Nephron progenitor cell (in vitro differentiated cells): ENCODE measurements at regions not wholly inside any gene's neighbourhood (a gene's known extent, or its start where the extent isn't known, plus 50 kb on each side); places are given as distances from the start of the nearest gene placed in this dataset.

Source experiments
- DNase-seq: peaks from one replicate; pipeline ENCODE4 v3.0.0; 2021
- H3K27ac Mint-ChIP-seq: 2 replicates; pipeline ENCODE4 v1.8.0; 2021; ENCODE audit warnings: mild to moderate bottlenecking, moderate library complexity, mixed read lengths
- H3K27me3 Mint-ChIP-seq: 2 replicates; pipeline ENCODE4 v1.8.0; 2021; ENCODE audit warnings: mild to moderate bottlenecking, low read depth, mixed read lengths; ENCODE audit not compliant: poor library complexity
- H3K36me3 Mint-ChIP-seq: 2 replicates; pipeline ENCODE4 v1.8.0; 2021; ENCODE audit warnings: low read depth, mixed read lengths
- H3K4me1 Mint-ChIP-seq: 2 replicates; pipeline ENCODE4 v1.8.0; 2021; ENCODE audit warnings: mixed read lengths
- H3K4me3 Mint-ChIP-seq: 2 replicates; pipeline ENCODE4 v1.8.0; 2021; ENCODE audit warnings: mild to moderate bottlenecking, moderate library complexity, mixed read lengths
- H3K9me3 Mint-ChIP-seq: 2 replicates; pipeline ENCODE4 v1.8.0; 2021; ENCODE audit warnings: mild to moderate bottlenecking, moderate library complexity, mixed read lengths
- CTCF ChIP-seq: fragments of 200-600 bp; sonication (generic); IDR thresholded peaks from 2 replicates; pipeline ENCODE4 v1.5.0; 2021; ENCODE audit warnings: antibody characterized with exemption

- H3K9me3 Mint-ChIP-seq = peaks cover 45% of the 10 kb centered on the region
These were observed 142.9 kb upstream of the ITGB1 start for GRCh38 chr10:33100781-33101391.

GRCh38 chr10:33099748-33100147 is 141.7 kb upstream of the ITGB1 start:
- DNase-seq = no peak
- H3K9me3 Mint-ChIP-seq = peaks cover 49% of the 10 kb centered on the region
- no peak overlapping the region for H3K4me3 Mint-ChIP-seq
- H3K36me3 Mint-ChIP-seq = peaks cover 9% of the 10 kb centered on the region
- peaks cover 2% of the 10 kb centered on the region for H3K27me3 Mint-ChIP-seq
- peaks cover 13% of the 10 kb centered on the region for H3K4me1 Mint-ChIP-seq
- TF ChIP-seq CTCF = no peak
- H3K27ac Mint-ChIP-seq = no peak overlapping the region

More at GRCh38 chr10:33100781-33101391, 142.9 kb upstream of the ITGB1 start:
- H3K4me1 Mint-ChIP-seq = peaks cover 13% of the 10 kb centered on the region
- DNase-seq = no peak
- no peak for TF ChIP-seq CTCF
- peaks cover 5% of the 10 kb centered on the region for H3K36me3 Mint-ChIP-seq
- no peak overlapping the region for H3K4me3 Mint-ChIP-seq
- H3K27ac Mint-ChIP-seq = peak overlapping the region; percentile 11
- H3K27me3 Mint-ChIP-seq = peaks cover 4% of the 10 kb centered on the region

GRCh38 chr10:33098951-33099663 is 141.1 kb upstream of the ITGB1 start:
- TF ChIP-seq CTCF = no peak
- peaks cover 53% of the 10 kb centered on the region for H3K9me3 Mint-ChIP-seq
- DNase-seq = no peak
- H3K4me1 Mint-ChIP-seq = peaks cover 13% of the 10 kb centered on the region
- H3K36me3 Mint-ChIP-seq = peaks cover 12% of the 10 kb centered on the region
- H3K4me3 Mint-ChIP-seq = no peak overlapping the region
- H3K27ac Mint-ChIP-seq = no peak overlapping the region
- peaks cover 2% of the 10 kb centered on the region for H3K27me3 Mint-ChIP-seq

- peaks cover 7% of the 10 kb centered on the region for H3K36me3 Mint-ChIP-seq
- TF ChIP-seq CTCF = no peak
- peaks cover 4% of the 10 kb centered on the region for H3K4me1 Mint-ChIP-seq
- peaks cover 6% of the 10 kb centered on the region for H3K27me3 Mint-ChIP-seq
- peaks cover 53% of the 10 kb centered on the region for H3K9me3 Mint-ChIP-seq
- no peak overlapping the region for H3K27ac Mint-ChIP-seq
- no peak for DNase-seq
- no peak overlapping the region for H3K4me3 Mint-ChIP-seq
These were observed 138.1 kb upstream of the ITGB1 start for GRCh38 chr10:33095867-33096815.

- Mint-ChIP-seq H3K9me3 (peaks cover 50% of the 10 kb centered on the region), H3K27ac (no peak overlapping the region), H3K4me1 (no peaks in the 10 kb centered on the region), H3K4me3 (no peak overlapping the region), H3K27me3 (peaks cover 6% of the 10 kb centered on the region), H3K36me3 (peaks cover 7% of the 10 kb centered on the region)
- no peak for TF ChIP-seq CTCF
- DNase-seq = no peak
These were observed 136.4 kb upstream of the ITGB1 start for GRCh38 chr10:33094263-33095051.
